HUDEP-2 (cell line): ENCODE measurements at regions not wholly inside any gene's neighbourhood (a gene's known extent, or its start where the extent isn't known, plus 50 kb on each side); places are given as distances from the start of the nearest gene placed in this dataset.

Source experiments
- DNase-seq, 76 experiments: peaks; one replicate each; lab custom pipeline; 2025; ENCODE audit not compliant: unreplicated experiment in 76 of 76; lab: John Stamatoyannopoulos, UW

GRCh38 chr2:22893761-22894517, 491.0 kb upstream of the KLHL29 start:
- no peak for DNase-seq

- no peak for DNase-seq
Observed at GRCh38 chr2:22894761-22895160, 490.2 kb upstream of the KLHL29 start.

GRCh38 chr2:22897428-22897827, 487.6 kb upstream of the KLHL29 start:
- no peak for DNase-seq

GRCh38 chr2:22900674-22901073, 484.3 kb upstream of the KLHL29 start:
- no peak for DNase-seq

DNA sequence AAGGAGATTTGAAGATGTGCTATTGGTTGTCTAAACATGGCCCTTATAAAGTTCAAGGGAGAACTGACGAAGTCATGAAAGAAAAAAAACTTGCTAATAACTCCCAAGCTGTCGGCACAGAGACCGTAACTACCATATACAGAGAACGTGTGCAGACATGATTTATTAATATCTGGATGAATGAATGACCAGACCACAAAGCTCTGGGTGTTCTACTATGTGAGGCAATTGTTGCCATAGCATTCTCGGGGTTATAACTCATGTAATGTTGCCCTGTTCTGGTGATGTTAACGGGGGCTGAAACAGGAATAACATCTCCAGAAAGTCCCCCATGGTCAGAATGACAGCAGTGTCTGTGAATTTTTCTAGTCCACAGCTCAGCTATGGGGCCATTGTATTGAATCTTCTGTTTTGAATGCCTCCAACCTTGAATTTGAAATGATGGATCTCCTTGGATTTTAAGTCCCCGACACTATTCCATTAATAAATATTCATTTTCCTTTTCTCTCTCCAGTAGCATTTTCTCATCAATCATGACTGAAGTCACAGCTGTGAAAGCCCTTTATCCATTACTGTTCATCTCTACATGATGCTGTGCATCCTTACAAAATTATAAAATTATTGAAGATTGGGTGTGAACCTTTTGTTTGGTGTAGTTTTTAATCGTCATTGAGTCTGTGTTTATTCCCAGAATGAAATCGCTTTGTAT, 483.4 kb upstream of the KLHL29 start:
- DNase-seq = no peak

DNA sequence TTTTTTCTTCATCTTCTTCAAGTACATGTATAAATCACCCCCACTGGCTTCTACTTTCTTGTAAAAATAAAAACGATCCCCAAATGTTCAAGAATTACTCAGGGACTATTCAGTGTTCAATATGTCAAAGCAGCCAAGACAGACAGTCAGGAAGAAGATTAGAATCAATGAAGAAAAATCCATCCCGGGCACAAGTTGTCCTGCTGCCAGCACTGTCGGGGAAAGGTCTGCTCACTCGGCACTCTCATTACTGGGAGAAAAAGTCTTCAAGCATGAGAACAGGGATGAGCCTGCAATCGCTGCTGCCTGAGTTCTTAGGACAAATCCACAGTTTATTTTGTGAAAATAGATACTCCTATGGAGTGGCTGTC, 482.8 kb upstream of the KLHL29 start:
- no peak for DNase-seq

DNA sequence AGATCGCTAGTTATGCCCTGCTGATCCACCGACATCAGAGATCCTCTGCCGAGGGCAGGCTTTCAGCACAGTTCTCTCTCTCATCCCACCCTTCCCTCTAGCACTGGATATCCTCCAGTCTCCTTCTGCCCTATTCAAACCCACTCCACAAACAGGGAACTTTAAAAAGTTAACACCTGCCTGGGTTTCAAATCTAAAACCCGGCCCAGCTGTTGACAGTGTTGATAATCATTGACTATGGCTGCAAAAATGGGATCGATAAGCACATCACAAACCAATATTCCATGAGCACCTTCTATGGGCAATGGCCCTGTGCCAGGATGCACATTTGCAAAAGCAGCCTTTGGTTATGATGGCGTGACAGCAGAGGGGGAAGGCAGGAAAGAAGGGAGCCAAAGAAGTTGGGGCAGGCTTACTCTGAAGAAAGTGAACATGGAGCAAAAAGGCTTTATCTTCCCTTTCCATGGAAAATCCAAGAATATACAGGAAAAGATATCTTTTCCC, 482.3 kb upstream of the KLHL29 start:
- no peak for DNase-seq

GRCh38 chr2:22903616-22904015, 481.4 kb upstream of the KLHL29 start:
- DNase-seq = no peak

DNA sequence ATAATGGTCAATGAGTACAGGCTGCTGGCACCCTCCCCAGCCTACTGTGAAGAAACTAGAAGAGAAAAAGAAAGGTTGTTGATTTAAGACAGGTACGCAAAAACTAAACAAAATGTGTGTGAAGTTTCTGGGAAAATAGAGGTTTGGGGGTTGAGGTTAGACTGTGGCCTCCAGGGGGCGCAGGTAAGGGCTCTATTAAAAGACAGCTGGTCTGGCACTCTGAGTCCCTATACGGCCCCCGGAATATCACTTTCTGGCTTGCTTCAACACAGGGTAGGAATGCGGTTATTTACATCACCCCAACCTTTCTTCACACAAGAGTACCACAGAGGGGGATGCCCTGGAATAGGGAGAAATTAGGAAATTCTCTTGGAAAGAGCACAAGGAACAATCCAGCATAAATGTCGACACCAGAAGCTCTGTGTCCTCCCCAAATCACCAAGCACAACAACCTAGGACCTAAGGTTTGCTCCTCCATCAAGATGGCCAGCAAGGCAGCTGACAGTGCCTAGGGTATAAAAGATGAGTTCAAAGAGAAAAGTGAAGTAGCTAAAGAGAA, 480.8 kb upstream of the KLHL29 start:
- DNase-seq = peak in 14 of 76 experiments; percentile 0 to 32 (median 3)

DNA sequence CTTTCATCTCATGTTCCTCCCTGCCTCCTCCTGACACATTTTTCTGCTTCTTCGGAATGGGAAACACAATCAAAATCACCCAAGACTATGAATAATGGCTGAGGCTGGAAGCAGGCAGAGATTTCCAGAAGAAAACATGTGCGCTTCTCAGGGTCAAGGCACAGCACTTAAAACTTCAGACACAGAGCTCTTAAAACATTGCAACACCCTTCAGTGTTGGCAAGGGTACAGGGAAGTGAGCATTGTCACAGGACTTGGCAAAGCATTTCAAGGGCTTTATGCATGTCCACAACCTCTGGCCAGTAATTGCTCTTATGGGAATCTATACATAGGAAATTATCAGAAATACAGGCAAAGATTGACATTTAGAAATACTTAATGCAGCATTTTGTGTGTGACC, 477.6 kb upstream of the KLHL29 start:
- no peak for DNase-seq

GRCh38 chr2:22912398-22912797, 472.6 kb upstream of the KLHL29 start:
- no peak for DNase-seq

GRCh38 chr2:22929998-22930397, 455.0 kb upstream of the KLHL29 start:
- DNase-seq = no peak

DNA sequence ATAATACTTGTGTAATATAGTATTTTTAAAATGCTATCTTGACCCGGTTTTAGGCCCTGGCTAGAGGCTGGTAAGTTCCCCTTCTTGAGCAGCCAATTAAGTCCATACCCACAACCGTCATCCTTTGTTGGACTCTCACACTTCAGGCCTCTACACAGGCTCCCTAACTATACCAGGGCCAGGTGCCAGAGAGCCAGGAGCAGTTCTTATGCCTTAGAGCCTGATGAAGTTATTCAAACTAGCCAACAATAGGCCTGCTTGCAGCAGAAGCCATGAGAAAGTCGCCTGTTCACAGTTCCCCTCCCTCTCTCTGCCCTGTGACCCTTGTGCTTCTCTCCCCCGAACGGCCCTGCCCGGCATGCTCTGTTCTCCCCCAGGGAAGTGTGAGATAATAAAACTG, 454.2 kb upstream of the KLHL29 start:
- DNase-seq = no peak

- DNase-seq = no peak
Observed at GRCh38 chr2:22932288-22932687, 452.7 kb upstream of the KLHL29 start.

DNA sequence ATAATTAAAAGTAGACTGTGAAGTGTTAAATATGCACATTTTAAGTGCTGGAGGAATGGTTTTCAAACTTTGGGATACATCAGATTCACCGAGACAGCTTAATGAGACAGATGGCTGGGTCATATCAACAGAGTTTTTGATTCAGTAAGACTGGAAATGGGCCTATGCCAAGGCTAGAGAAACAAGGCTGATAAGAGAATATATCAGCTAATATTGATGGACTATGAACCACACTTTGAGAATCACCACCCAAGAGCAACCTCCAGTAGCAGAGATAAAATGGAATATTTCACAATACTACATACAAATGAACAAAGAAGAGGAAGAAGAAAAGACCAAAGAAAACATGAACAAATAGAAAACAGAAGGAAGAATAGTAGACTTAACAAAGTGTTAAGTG, 450.2 kb upstream of the KLHL29 start:
- DNase-seq = no peak

DNA sequence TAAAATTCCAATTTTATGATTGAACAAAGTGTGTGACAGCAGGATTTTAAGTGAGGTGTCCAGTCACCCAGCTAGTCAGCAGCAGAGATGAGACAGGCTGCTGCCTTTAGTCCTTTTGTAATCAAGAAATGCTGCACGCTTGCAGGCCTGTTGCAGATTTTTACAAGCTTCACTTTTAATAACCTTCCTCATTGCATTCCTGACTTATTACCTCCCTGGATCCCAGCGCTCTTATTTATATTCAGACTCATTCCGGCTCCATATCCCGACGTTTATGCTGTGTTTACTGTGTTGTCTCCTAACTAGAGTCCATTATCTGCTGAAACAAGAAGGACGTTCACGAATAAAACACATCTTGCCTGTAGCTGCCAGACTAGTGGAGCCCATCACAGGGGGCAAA, 442.5 kb upstream of the KLHL29 start:
- DNase-seq = no peak

- no peak for DNase-seq
Observed at GRCh38 chr2:22944143-22944542, 440.8 kb upstream of the KLHL29 start.

DNA sequence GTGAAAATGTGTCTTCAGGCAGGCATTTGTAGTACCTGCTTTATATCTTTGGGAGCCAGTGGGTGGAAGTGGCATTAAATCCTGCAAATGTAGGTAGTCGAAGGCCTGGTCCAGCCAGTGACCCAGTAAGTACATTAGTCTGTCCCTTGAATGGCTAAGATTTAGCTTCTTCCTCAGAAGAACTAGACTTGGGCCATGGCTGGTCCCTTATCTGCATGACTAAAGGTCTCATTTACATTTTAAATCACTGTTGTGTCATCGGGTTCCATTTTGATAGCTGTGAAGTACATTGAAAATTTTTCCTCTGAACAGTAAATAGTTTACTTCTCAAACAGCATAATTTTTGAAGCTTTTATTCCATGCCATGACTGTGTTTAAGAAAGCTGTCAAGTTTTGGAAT, 438.4 kb upstream of the KLHL29 start:
- no peak for DNase-seq

- no peak for DNase-seq
Observed at GRCh38 chr2:22947741-22948140, 437.2 kb upstream of the KLHL29 start.

GRCh38 chr2:22950431-22950830, 434.5 kb upstream of the KLHL29 start:
- DNase-seq = no peak

- DNase-seq = no peak
Observed at GRCh38 chr2:22952656-22953225, 432.2 kb upstream of the KLHL29 start.

GRCh38 chr2:22957446-22957845, 427.5 kb upstream of the KLHL29 start:
- no peak for DNase-seq
